Activated T-cell treated with anti-CD3 and anti-CD28 coated beads, Interleukin-2, amount 50 U/mL, for 24 hours (primary cell): ENCODE measurements at regions not wholly inside any gene's neighbourhood (a gene's known extent, or its start where the extent isn't known, plus 50 kb on each side); places are given as distances from the start of the nearest gene placed in this dataset.
"Not testable (repeated sequence)": the region's sequence is repeated elsewhere in the genome, so short reads cannot be mapped to it uniquely, and the experiment has no call there.

Source experiments
- DNase-seq: peaks from one replicate; pipeline ENCODE4 v3.0.0-alpha.2; 2020
- H3K27ac Mint-ChIP-seq: 2 replicates; pipeline ENCODE4 v1.8.0; 2020; ENCODE audit warnings: mild to moderate bottlenecking, mixed read lengths
- H3K27me3 Mint-ChIP-seq: 2 replicates; pipeline ENCODE4 v1.8.0; 2020; ENCODE audit warnings: mixed read lengths
- H3K36me3 Mint-ChIP-seq: 2 replicates; pipeline ENCODE4 v1.8.0; 2020; ENCODE audit warnings: low read depth, mixed read lengths
- H3K4me1 Mint-ChIP-seq: 2 replicates; pipeline ENCODE4 v1.8.0; 2020; ENCODE audit warnings: low read depth, mixed read lengths
- H3K4me3 Mint-ChIP-seq: 2 replicates; pipeline ENCODE4 v1.8.0; 2020; ENCODE audit warnings: mild to moderate bottlenecking, moderate library complexity, mixed read lengths
- H3K9me3 Mint-ChIP-seq: 2 replicates; pipeline ENCODE4 v1.8.0; 2020; ENCODE audit warnings: mixed read lengths

GRCh38 chr7:96800824-96801223 is 91.2 kb upstream of the SEM1 start:
- no peak overlapping the region for H3K27ac Mint-ChIP-seq
- H3K4me3 Mint-ChIP-seq = no peak overlapping the region
- peaks cover 55% of the 10 kb centered on the region for H3K27me3 Mint-ChIP-seq
- no peaks in the 10 kb centered on the region for H3K4me1 Mint-ChIP-seq
- no peak for DNase-seq
- H3K9me3 Mint-ChIP-seq = no peaks in the 10 kb centered on the region
- H3K36me3 Mint-ChIP-seq = no peaks in the 10 kb centered on the region

GRCh38 chr7:96819111-96819700 is 109.6 kb upstream of the SEM1 start:
- Mint-ChIP-seq H3K27ac (no peak overlapping the region), H3K27me3 (peaks cover 52% of the 10 kb centered on the region), H3K9me3 (peaks cover 1% of the 10 kb centered on the region), H3K36me3 (no peaks in the 10 kb centered on the region), H3K4me1 (peaks cover 8% of the 10 kb centered on the region), H3K4me3 (no peak overlapping the region)
- DNase-seq = no peak

- not testable (repeated sequence) for H3K36me3 Mint-ChIP-seq, H3K4me1 Mint-ChIP-seq, H3K27ac Mint-ChIP-seq, H3K4me3 Mint-ChIP-seq, H3K9me3 Mint-ChIP-seq, DNase-seq
- peaks cover 63% of the 10 kb centered on the region for H3K27me3 Mint-ChIP-seq
These were observed 111.5 kb upstream of the SEM1 start for GRCh38 chr7:96821131-96821530.

- H3K36me3 Mint-ChIP-seq = no peaks in the 10 kb centered on the region
- H3K27me3 Mint-ChIP-seq = peaks cover 69% of the 10 kb centered on the region
- H3K4me1 Mint-ChIP-seq = peaks cover 8% of the 10 kb centered on the region
- no peak overlapping the region for H3K27ac Mint-ChIP-seq
- H3K9me3 Mint-ChIP-seq = no peaks in the 10 kb centered on the region
- DNase-seq = no peak
- no peak overlapping the region for H3K4me3 Mint-ChIP-seq
These were observed 113.2 kb upstream of the SEM1 start for GRCh38 chr7:96822824-96823223.

GRCh38 chr7:96823274-96823673 is 113.6 kb upstream of the SEM1 start:
- H3K4me3 Mint-ChIP-seq = no peak overlapping the region
- H3K27me3 Mint-ChIP-seq = peaks cover 73% of the 10 kb centered on the region
- peaks cover 8% of the 10 kb centered on the region for H3K4me1 Mint-ChIP-seq
- H3K36me3 Mint-ChIP-seq = no peaks in the 10 kb centered on the region
- no peak overlapping the region for H3K27ac Mint-ChIP-seq
- DNase-seq = no peak
- H3K9me3 Mint-ChIP-seq = no peaks in the 10 kb centered on the region

- no peak overlapping the region for H3K4me3 Mint-ChIP-seq
- H3K4me1 Mint-ChIP-seq = peaks cover 8% of the 10 kb centered on the region
- DNase-seq = no peak
- H3K27me3 Mint-ChIP-seq = peaks cover 72% of the 10 kb centered on the region
- H3K9me3 Mint-ChIP-seq = no peaks in the 10 kb centered on the region
- no peak overlapping the region for H3K27ac Mint-ChIP-seq
- H3K36me3 Mint-ChIP-seq = no peaks in the 10 kb centered on the region
These were observed 115.0 kb upstream of the SEM1 start for GRCh38 chr7:96824686-96825085.

- H3K27ac Mint-ChIP-seq = no peak overlapping the region
- H3K27me3 Mint-ChIP-seq = peaks cover 70% of the 10 kb centered on the region
- no peak overlapping the region for H3K4me3 Mint-ChIP-seq
- H3K4me1 Mint-ChIP-seq = peaks cover 8% of the 10 kb centered on the region
- no peak for DNase-seq
- no peaks in the 10 kb centered on the region for H3K36me3 Mint-ChIP-seq
- no peaks in the 10 kb centered on the region for H3K9me3 Mint-ChIP-seq
These were observed 115.6 kb upstream of the SEM1 start for GRCh38 chr7:96825285-96825684.

- H3K4me1 Mint-ChIP-seq = peaks cover 8% of the 10 kb centered on the region
- peaks cover 70% of the 10 kb centered on the region for H3K27me3 Mint-ChIP-seq
- H3K27ac Mint-ChIP-seq = no peak overlapping the region
- no peaks in the 10 kb centered on the region for H3K36me3 Mint-ChIP-seq
- no peaks in the 10 kb centered on the region for H3K9me3 Mint-ChIP-seq
- DNase-seq = no peak
- H3K4me3 Mint-ChIP-seq = no peak overlapping the region
These were observed 116.4 kb upstream of the SEM1 start for GRCh38 chr7:96826089-96826488.

GRCh38 chr7:96827701-96828100 is 118.1 kb upstream of the SEM1 start:
- Mint-ChIP-seq H3K27me3 (peaks cover 73% of the 10 kb centered on the region), H3K36me3 (no peaks in the 10 kb centered on the region), H3K9me3 (no peaks in the 10 kb centered on the region), H3K4me1 (peaks cover 8% of the 10 kb centered on the region), H3K27ac (no peak overlapping the region), H3K4me3 (no peak overlapping the region)
- no peak for DNase-seq

GRCh38 chr7:96829121-96829520 is 119.5 kb upstream of the SEM1 start:
- H3K27ac Mint-ChIP-seq, H3K9me3 Mint-ChIP-seq, DNase-seq, H3K4me1 Mint-ChIP-seq, H3K4me3 Mint-ChIP-seq, H3K36me3 Mint-ChIP-seq: not testable (repeated sequence)
- H3K27me3 Mint-ChIP-seq = peaks cover 75% of the 10 kb centered on the region

- Mint-ChIP-seq H3K36me3 (no peaks in the 10 kb centered on the region), H3K4me1 (peaks cover 10% of the 10 kb centered on the region), H3K9me3 (no peaks in the 10 kb centered on the region), H3K4me3 (no peak overlapping the region), H3K27me3 (peaks cover 71% of the 10 kb centered on the region), H3K27ac (no peak overlapping the region)
- no peak for DNase-seq
These were observed 121.8 kb upstream of the SEM1 start for GRCh38 chr7:96831446-96831845.

- H3K27me3 Mint-ChIP-seq = peaks cover 66% of the 10 kb centered on the region
- H3K4me3 Mint-ChIP-seq = no peak overlapping the region
- H3K27ac Mint-ChIP-seq = no peak overlapping the region
- no peak for DNase-seq
- H3K36me3 Mint-ChIP-seq = no peaks in the 10 kb centered on the region
- peaks cover 17% of the 10 kb centered on the region for H3K4me1 Mint-ChIP-seq
- no peaks in the 10 kb centered on the region for H3K9me3 Mint-ChIP-seq
These were observed 122.5 kb upstream of the SEM1 start for GRCh38 chr7:96832092-96832662.

GRCh38 chr7:96833676-96834453 is 124.2 kb upstream of the SEM1 start:
- Mint-ChIP-seq H3K27ac (no peak overlapping the region), H3K36me3 (no peaks in the 10 kb centered on the region), H3K27me3 (peaks cover 63% of the 10 kb centered on the region), H3K4me1 (peaks cover 34% of the 10 kb centered on the region), H3K9me3 (peaks cover 2% of the 10 kb centered on the region), H3K4me3 (no peak overlapping the region)
- DNase-seq = no peak

GRCh38 chr7:96836456-96836855 is 126.8 kb upstream of the SEM1 start:
- H3K36me3 Mint-ChIP-seq = no peaks in the 10 kb centered on the region
- H3K9me3 Mint-ChIP-seq = peaks cover 2% of the 10 kb centered on the region
- H3K4me3 Mint-ChIP-seq = no peak overlapping the region
- no peak for DNase-seq
- peaks cover 68% of the 10 kb centered on the region for H3K27me3 Mint-ChIP-seq
- H3K4me1 Mint-ChIP-seq = peaks cover 41% of the 10 kb centered on the region
- H3K27ac Mint-ChIP-seq = no peak overlapping the region

GRCh38 chr7:96837593-96837992 is 127.9 kb upstream of the SEM1 start:
- Mint-ChIP-seq H3K4me1 (peaks cover 41% of the 10 kb centered on the region), H3K27me3 (peaks cover 69% of the 10 kb centered on the region), H3K27ac (peak overlapping the region; percentile 13), H3K36me3 (no peaks in the 10 kb centered on the region), H3K9me3 (peaks cover 2% of the 10 kb centered on the region), H3K4me3 (peak overlapping the region; percentile 30)
- no peak for DNase-seq
